PFSK-1 (cell line): ENCODE measurements at regions not wholly inside any gene's neighbourhood (a gene's known extent, or its start where the extent isn't known, plus 50 kb on each side); places are given as distances from the start of the nearest gene placed in this dataset.

Experiments used
- FOXP2 ChIP-seq: optimal IDR thresholded peaks from 2 replicates; pipeline ENCODE3; 2011; ENCODE audit warnings: borderline replicate concordance, control low read depth, inconsistent platforms; ENCODE audit not compliant: insufficient read depth; ENCODE audit errors: extremely low read length, extremely low read depth
- POLR2AphosphoS5 ChIP-seq: IDR thresholded peaks from 2 replicates; pipeline ENCODE4 v1.6.1; 2012; ENCODE audit warnings: low read depth, mild to moderate bottlenecking, control low read depth, low read length, moderate library complexity
- REST ChIP-seq, 2 experiments: IDR thresholded peaks; 2 replicates each; pipeline versions ENCODE4 v1.6.1 to v1.8.0; 2011 to 2012; ENCODE audit warnings: low read depth in 2 of 2, low read length in 2 of 2, control low read depth in 1 of 2, inconsistent platforms in 1 of 2, mild to moderate bottlenecking in 1 of 2, moderate library complexity in 1 of 2; ENCODE audit not compliant: insufficient read depth in 1 of 2
- SIN3A ChIP-seq: IDR thresholded peaks from 2 replicates; pipeline ENCODE4 v1.6.1; 2012; ENCODE audit warnings: mild to moderate bottlenecking, low read length, moderate library complexity, borderline replicate concordance; ENCODE audit not compliant: insufficient read depth
- TAF1 ChIP-seq: IDR thresholded peaks from 2 replicates; pipeline ENCODE4 v1.6.1; 2012; ENCODE audit warnings: low read length, control low read depth, borderline replicate concordance; ENCODE audit not compliant: insufficient read depth

- no peak for TF ChIP-seq REST (IDR thresholded peaks at IDR 0.05; ENCODE audit: insufficient read depth in 1 of 2, low read depth in 2 of 2, low read length in 2 of 2)
- TF ChIP-seq POLR2AphosphoS5: no peak
- TF ChIP-seq TAF1: no peak
- no peak for TF ChIP-seq SIN3A
- no peak for TF ChIP-seq FOXP2
These were observed 407.0 kb downstream of the ENC1 start for GRCh38 chr5:74233571-74233970.
